ENCODE measurements at regions not wholly inside any gene's neighbourhood (a gene's known extent, or its start where the extent isn't known, plus 50 kb on each side); places are given as distances from the start of the nearest gene placed in this dataset.

- no peaks in the 10 kb centered on the region for H3K79me1 ChIP-seq (ENCODE audit: insufficient read depth, low read depth, low read length, poor library complexity, severe bottlenecking)
- H4K8ac ChIP-seq (replicated peaks; ENCODE audit: insufficient read length, low read depth, low read length): no peak overlapping the region
- no peak overlapping the region for H4K5ac ChIP-seq (ENCODE audit: insufficient read length, low read depth, low read length)
- no peaks in the 10 kb centered on the region for H3K4me1 ChIP-seq (ENCODE audit: insufficient read depth, low read length)
- H3K4me2 ChIP-seq (ENCODE audit: insufficient read depth, insufficient read length, low read length): no peak overlapping the region
- no peak for TF ChIP-seq CTCF (conservative IDR thresholded peaks at IDR 0.05)
- DNase-seq: no peak
- Mint-ChIP-seq H3K36me3 (ENCODE audit: insufficient read depth in 1 of 3, low read depth in 3 of 3) (no peaks in the 10 kb centered on the region), H3K4me1 (peaks cover 2 to 4% of the 10 kb centered on the region in 2 experiments; a peak in 2 of 4 replicates), H3K27ac (no peak overlapping the region), H3K27me3 (ENCODE audit: low read depth) (no peaks in the 10 kb centered on the region; the same call in 1 of the 2 replicates), H3K9me3 (no peaks in the 10 kb centered on the region; a peak in 1 of 5 replicates), H3K4me3 (no peak overlapping the region)
- H3K18ac ChIP-seq (ENCODE audit: insufficient read length, low read depth, low read length): no peak overlapping the region
- WGBS (ENCODE audit: extremely low coverage, insufficient read length, low lambda C conversion rate): no CpG with 5 or more reads among the region's 13 CpGs
- no peak overlapping the region for H2BK12ac ChIP-seq (ENCODE audit: insufficient read length, low read depth, low read length)
- H2BK120ac ChIP-seq (ENCODE audit: low read depth, low read length, poor library complexity, severe bottlenecking): no peak overlapping the region
- H3K9me3 ChIP-seq (ENCODE audit: control insufficient read depth, low read depth, low read length): no peaks in the 10 kb centered on the region
- H4K20me1 ChIP-seq (ENCODE audit: control insufficient read depth, insufficient read depth, insufficient read length): no peaks in the 10 kb centered on the region
- H2AFZ ChIP-seq (ENCODE audit: low read length): no peak overlapping the region
- no peak overlapping the region for H3K4ac ChIP-seq (ENCODE audit: low read depth, low read length)
- H3K9ac ChIP-seq (ENCODE audit: extremely low read depth, insufficient read length, low read length): no peak overlapping the region
- H2BK15ac ChIP-seq (ENCODE audit: low read depth, low read length): no peak overlapping the region
- no peak overlapping the region for H3K23ac ChIP-seq (ENCODE audit: insufficient read length, low read depth, low read length)
- no peaks in the 10 kb centered on the region for H3K79me2 ChIP-seq (ENCODE audit: insufficient read depth, low read length)
- no peak overlapping the region for H4K91ac ChIP-seq (ENCODE audit: insufficient read length, low read depth, low read length)
- H3K27ac ChIP-seq (ENCODE audit: insufficient read length, low read depth, low read length): no peak overlapping the region
- H3K56ac ChIP-seq (ENCODE audit: insufficient read length, low read depth, low read length): no peak overlapping the region
- no peak overlapping the region for H2BK5ac ChIP-seq (ENCODE audit: insufficient read length, low read length)
- no peaks in the 10 kb centered on the region for H3K27me3 ChIP-seq (ENCODE audit: insufficient read depth, low read length)
- H3K14ac ChIP-seq (ENCODE audit: insufficient read depth, low read length): no peak overlapping the region
- H2BK20ac ChIP-seq (ENCODE audit: low read depth, low read length, poor library complexity, severe bottlenecking): no peak overlapping the region
- H2AK5ac ChIP-seq (ENCODE audit: insufficient read length, low read length): no peak overlapping the region
- no peak overlapping the region for H3T11ph ChIP-seq (ENCODE audit: low read length)
- H3K23me2 ChIP-seq (ENCODE audit: insufficient read length, low read depth, low read length, poor library complexity, severe bottlenecking): no peaks in the 10 kb centered on the region
Measured at GRCh38 chr2:10238991-10239485, 63.7 kb upstream of the HPCAL1 start.
